HepG2 (cell line): ENCODE measurements at regions not wholly inside any gene's neighbourhood (a gene's known extent, or its start where the extent isn't known, plus 50 kb on each side); places are given as distances from the start of the nearest gene placed in this dataset.

Experiments used
- ATAC-seq: fragments of 200-7000 bp; cut with Tn5 transposase; 3 replicates; pipeline ENCODE4 v1.9.1; 2020; ENCODE audit warnings: mild to moderate bottlenecking, moderate library complexity
- BruUV-seq: library from RNA; stranded (reverse); fragments of 400-500 nt; replicated peaks from 2 replicates; lab custom pipeline; 2021; lab: Mats Ljungman, UMichigan
- CTCF ChIA-PET: fragments of 300-600 bp; formaldehyde crosslinking; extraction: SDS; loops from one replicate; lab custom pipeline; 2021; ENCODE audit warnings: low total read pairs, inconsistent platforms, low intra/inter-chr PET ratio; lab: Yijun Ruan, JAX
- POLR2A ChIA-PET: fragments of 350-600 bp; sonication (Branson Sonifier 250); formaldehyde crosslinking; loops from one replicate; lab custom pipeline; 2020; ENCODE audit warnings: antibody characterized with exemption, inconsistent platforms; lab: Yijun Ruan, JAX
- DNase-seq: peaks from one replicate; pipeline ENCODE4 v3.0.0-alpha.2; 2015; ENCODE audit warnings: low spot score
- FAIRE-seq: peaks from 3 replicates; lab custom pipeline; 2011; peaks lifted over from hg19 to GRCh38; lab: Jason Lieb, UNC
- H2AFZ ChIP-seq: one replicate; pipeline ENCODE4 v1.6.1; 2011; ENCODE audit warnings: low read length, inconsistent platforms
- H3K27ac ChIP-seq: fragments of 300-600 bp; 3 replicates; pipeline ENCODE4 v1.8.0; 2011; ENCODE audit warnings: mixed run types, mild to moderate bottlenecking, mixed read lengths, low read length, inconsistent platforms; ENCODE audit not compliant: insufficient read depth; ENCODE audit errors: extremely low read length
- H3K27me3 ChIP-seq, 2 experiments: fragments of 200-600 bp in 1 of 2; 2 replicates in 1 of 2; 3 replicates in 1 of 2; pipeline versions ENCODE4 v1.6.0 to v1.8.0; 2011; ENCODE audit warnings: low read length in 2 of 2, mild to moderate bottlenecking in 2 of 2, moderate library complexity in 2 of 2, inconsistent platforms in 1 of 2; ENCODE audit not compliant: insufficient read depth in 2 of 2, control insufficient read depth in 1 of 2
- H3K36me3 ChIP-seq, 2 experiments: fragments of 200-600 bp in 1 of 2; replicated peaks in 1 of 2; 2 replicates in 1 of 2; 3 replicates in 1 of 2; pipeline versions ENCODE4 v1.5.1 to v1.8.0; 2011; ENCODE audit warnings: low read length in 2 of 2, inconsistent platforms in 1 of 2; ENCODE audit not compliant: insufficient read depth in 2 of 2, control insufficient read depth in 1 of 2
- H3K4me1 ChIP-seq: 2 replicates; pipeline ENCODE4 v1.5.1; 2012; ENCODE audit warnings: low read length, inconsistent platforms; ENCODE audit not compliant: insufficient read depth
- H3K4me2 ChIP-seq: 2 replicates; pipeline ENCODE4 v1.6.0; 2011; ENCODE audit warnings: low read depth, low read length, inconsistent platforms
- H3K4me3 ChIP-seq, 3 experiments: fragments of 200-600 bp in 1 of 3; sonication (generic), shearing (Covaris generic) in 1 of 3; replicated peaks in 1 of 3; 2 replicates each; pipeline ENCODE4 v1.5.1; 2011 to 2016; ENCODE audit warnings: low read length in 3 of 3, inconsistent platforms in 2 of 3, low read depth in 2 of 3, mild to moderate bottlenecking in 2 of 3, control low read depth in 1 of 3, mixed read lengths in 1 of 3; ENCODE audit not compliant: insufficient read depth in 1 of 3
- H3K79me2 ChIP-seq: one replicate; pipeline ENCODE4 v1.6.1; 2011; ENCODE audit warnings: low read length, inconsistent platforms; ENCODE audit not compliant: insufficient read depth
- H3K9ac ChIP-seq: 2 replicates; pipeline ENCODE4 v1.6.0; 2011; ENCODE audit warnings: mild to moderate bottlenecking, low read depth, low read length, inconsistent platforms; ENCODE audit not compliant: insufficient read depth
- H3K9me3 ChIP-seq: 2 replicates; pipeline ENCODE4 v1.5.1; 2012; ENCODE audit warnings: mild to moderate bottlenecking, low read length
- H4K20me1 ChIP-seq: 2 replicates; pipeline ENCODE4 v1.6.0; 2011; ENCODE audit warnings: inconsistent platforms, mild to moderate bottlenecking, low read length, moderate library complexity; ENCODE audit not compliant: insufficient read depth
- CTCF ChIP-seq: sonication (generic); formaldehyde crosslinking; IDR thresholded peaks from 2 replicates; pipeline ENCODE4 v1.5.0; 2020; ENCODE audit warnings: mild to moderate bottlenecking, missing genetic modification reagents, moderate library complexity
- RAD21 ChIP-seq: fragments of 450-650 bp; formaldehyde crosslinking; IDR thresholded peaks from 2 replicates; pipeline ENCODE4 v1.5.0; 2020; ENCODE audit warnings: mild to moderate bottlenecking
- RFXANK ChIP-seq: IDR thresholded peaks from 2 replicates; pipeline ENCODE4 v1.6.1; 2016
- SMC3 ChIP-seq: IDR thresholded peaks from 2 replicates; pipeline ENCODE4 v1.6.1; 2011; ENCODE audit warnings: low read length, improper control_type of control experiment
- SPEN ChIP-seq: sonication (generic); formaldehyde crosslinking; IDR thresholded peaks from 2 replicates; pipeline ENCODE4 v1.5.1; 2020; ENCODE audit warnings: low read depth, mild to moderate bottlenecking, missing genetic modification reagents
- STAG1 ChIP-seq: sonication (generic); formaldehyde crosslinking; IDR thresholded peaks from 2 replicates; pipeline ENCODE4 v1.4.0; 2020; ENCODE audit warnings: missing genetic modification reagents
- ZKSCAN5 ChIP-seq: sonication (generic); formaldehyde crosslinking; IDR thresholded peaks from 2 replicates; pipeline ENCODE4 v1.5.1; 2020; ENCODE audit warnings: mild to moderate bottlenecking, missing genetic modification reagents
- ZNF263 ChIP-seq: sonication (generic); formaldehyde crosslinking; IDR thresholded peaks from 2 replicates; pipeline ENCODE4 v1.4.0; 2020; ENCODE audit warnings: missing genetic modification reagents
- ZNF430 ChIP-seq: sonication (generic); formaldehyde crosslinking; IDR thresholded peaks from 2 replicates; pipeline ENCODE4 v1.9.0; 2021; ENCODE audit warnings: mild to moderate bottlenecking, missing genetic modification reagents
- ZNF788 ChIP-seq: sonication (generic); formaldehyde crosslinking; IDR thresholded peaks from 2 replicates; pipeline ENCODE4 v1.5.0; 2020; ENCODE audit warnings: mild to moderate bottlenecking, missing genetic modification reagents, borderline replicate concordance
- ZZZ3 ChIP-seq: sonication (generic); formaldehyde crosslinking; IDR thresholded peaks from 2 replicates; pipeline ENCODE4 v1.4.0; 2020; ENCODE audit warnings: missing genetic modification reagents, mild to moderate bottlenecking, borderline replicate concordance
- WGBS: methylation state at CpG from one replicate; pipeline ENCODE4 v1.1.6; 2017; ENCODE audit warnings: low lambda C conversion rate; 5-methylcytosine and 5-hydroxymethylcytosine counted together
- in situ Hi-C: cut with HindIII; loops from 2 replicates; pipeline ENCODE4 v1.10.0; 2017; ENCODE audit warnings: low pct_unique_long_range_greater_than_20kb; ENCODE audit not compliant: extremely low pct_ligation_motif_present
- intact Hi-C: fragments of 100-400 bp; cut with micrococcal nuclease; formaldehyde crosslinking; loops from one replicate; pipeline ENCODE4 v1.10.0; 2022; ENCODE audit not compliant: unreplicated experiment

- POLR2A ChIA-PET: no interaction called here
- intact Hi-C loops: loop anchor here (10.0 kb wide), 1 partner anchor 58 kb away; no protein-coding TSS in a partner anchor
- Histone ChIP-seq H3K79me2 (no peaks in the 10 kb centered on the region), H2AFZ (no peak overlapping the region), H3K4me1 (no peaks in the 10 kb centered on the region), H3K27me3 (0 out of 5 replicates have a peak, but pooled peaks cover 0 to 3% of the 10 kb centered on the region in 2 experiments), H4K20me1 (no peaks in the 10 kb centered on the region), H3K27ac (no peak overlapping the region), H3K9me3 (no peaks in the 10 kb centered on the region), H3K36me3 (no peaks in the 10 kb centered on the region), H3K4me3 (no peak overlapping the region), H3K9ac (no peak overlapping the region), H3K4me2 (no peak overlapping the region)
- no TSS peak for BruUV-seq
- DNase-seq: peak; percentile 9
- ATAC-seq: peak; percentile 87
- TF ChIP-seq RFXANK: no peak
- TF ChIP-seq RAD21 (CRISPR knock-in tag): peak; percentile 60
- TF ChIP-seq SPEN (CRISPR knock-in tag): no peak
- TF ChIP-seq SMC3: peak; percentile 50
- no peak for TF ChIP-seq ZKSCAN5 (CRISPR knock-in tag)
- TF ChIP-seq ZNF430 (CRISPR knock-in tag): no peak
- peak; percentile 74 for TF ChIP-seq STAG1 (CRISPR knock-in tag)
- TF ChIP-seq CTCF (CRISPR knock-in tag): peak; percentile 67
- TF ChIP-seq ZZZ3 (CRISPR knock-in tag): no peak
- 0 out of 2 replicates have a peak, but pooled peaks have one; percentile 1 for TF ChIP-seq ZNF263 (CRISPR knock-in tag)
- TF ChIP-seq ZNF788 (CRISPR knock-in tag): no peak
- no peak for FAIRE-seq
- in situ Hi-C loops: loop anchor here (10.0 kb wide), 1 partner anchor 342 kb away; no protein-coding TSS in a partner anchor
- 61% methylated on average over 8 of the region's 9 CpGs for WGBS
- CTCF ChIA-PET: interaction anchor here (1.4 kb wide), 1 partner anchor 195 kb away, joined by 8 read pairs; no protein-coding TSS in a partner anchor
Measured at GRCh38 chr1:229972600-229973296, 94.3 kb upstream of the GALNT2 start.
